ENCODE measurements at regions not wholly inside any gene's neighbourhood (a gene's known extent, or its start where the extent isn't known, plus 50 kb on each side); places are given as distances from the start of the nearest gene placed in this dataset.

DNA sequence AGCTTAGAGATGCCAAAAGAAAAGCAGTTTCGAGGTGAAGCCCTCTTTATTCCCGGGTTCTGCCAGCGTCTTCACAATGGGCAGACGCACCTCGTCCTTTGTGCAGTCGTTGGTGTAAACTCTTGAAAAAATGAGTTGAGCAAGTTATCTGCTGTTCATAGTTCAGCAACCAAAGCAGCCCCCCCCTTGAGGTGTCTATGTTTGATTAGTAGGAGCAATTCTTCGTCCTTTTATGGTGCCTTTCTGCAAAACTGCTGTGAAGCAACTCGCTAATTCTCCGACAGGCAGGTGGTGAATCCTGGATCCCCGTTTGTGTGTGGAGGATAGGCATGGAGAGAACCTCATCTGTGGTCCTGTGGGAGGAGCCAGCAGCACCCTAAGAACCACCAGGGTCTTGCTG is 234.5 kb downstream of the GLRX3 start:
- TF ChIP-seq, protein P1, sequence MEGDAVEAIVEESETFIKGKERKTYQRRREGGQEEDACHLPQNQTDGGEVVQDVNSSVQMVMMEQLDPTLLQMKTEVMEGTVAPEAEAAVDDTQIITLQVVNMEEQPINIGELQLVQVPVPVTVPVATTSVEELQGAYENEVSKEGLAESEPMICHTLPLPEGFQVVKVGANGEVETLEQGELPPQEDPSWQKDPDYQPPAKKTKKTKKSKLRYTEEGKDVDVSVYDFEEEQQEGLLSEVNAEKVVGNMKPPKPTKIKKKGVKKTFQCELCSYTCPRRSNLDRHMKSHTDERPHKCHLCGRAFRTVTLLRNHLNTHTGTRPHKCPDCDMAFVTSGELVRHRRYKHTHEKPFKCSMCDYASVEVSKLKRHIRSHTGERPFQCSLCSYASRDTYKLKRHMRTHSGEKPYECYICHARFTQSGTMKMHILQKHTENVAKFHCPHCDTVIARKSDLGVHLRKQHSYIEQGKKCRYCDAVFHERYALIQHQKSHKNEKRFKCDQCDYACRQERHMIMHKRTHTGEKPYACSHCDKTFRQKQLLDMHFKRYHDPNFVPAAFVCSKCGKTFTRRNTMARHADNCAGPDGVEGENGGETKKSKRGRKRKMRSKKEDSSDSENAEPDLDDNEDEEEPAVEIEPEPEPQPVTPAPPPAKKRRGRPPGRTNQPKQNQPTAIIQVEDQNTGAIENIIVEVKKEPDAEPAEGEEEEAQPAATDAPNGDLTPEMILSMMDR (optimal IDR thresholded peaks at IDR 0.05 in 1 of 3, IDR thresholded peaks at IDR 0.05 in 1 of 3, conservative IDR thresholded peaks at IDR 0.05 in 1 of 3; ENCODE audit: extremely low read depth in 1 of 3, insufficient read depth in 2 of 3, low read length in 3 of 3): no peak
- no peak for TF ChIP-seq EZH2 (IDR thresholded peaks at IDR 0.05; ENCODE audit: low read length)
